Natural killer cell (primary cell): ENCODE measurements at regions not wholly inside any gene's neighbourhood (a gene's known extent, or its start where the extent isn't known, plus 50 kb on each side); places are given as distances from the start of the nearest gene placed in this dataset.

Experiments
- ATAC-seq, 3 donors: fragments of 150-1000 bp in 2 of 3; fragments of 200-7000 bp in 1 of 3; cut with Tn5 transposase; 1 replicate in 1 of 3; 2 replicates in 2 of 3; pipeline ENCODE4 v1.10.0; 2021; ENCODE audit warnings: mild to moderate bottlenecking in 2 of 3, moderate library complexity in 2 of 3
- DNase-seq, 2 donors: peaks; one replicate each; pipeline versions ENCODE4 v3.0.0 to v3.0.0-alpha.2; 2013 to 2021; ENCODE audit warnings: mixed read lengths in 1 of 2
- H3K27ac ChIP-seq: one replicate; pipeline ENCODE4 v1.5.1; 2013; ENCODE audit warnings: mild to moderate bottlenecking, low read length
- H3K27me3 ChIP-seq: one replicate; pipeline ENCODE4 v1.6.1; 2013; ENCODE audit warnings: low read length; ENCODE audit not compliant: control insufficient read depth, insufficient read depth
- H3K36me3 ChIP-seq: one replicate; pipeline ENCODE4 v1.6.1; 2013; ENCODE audit warnings: low read length; ENCODE audit not compliant: control insufficient read depth, insufficient read depth
- H3K4me1 ChIP-seq: one replicate; pipeline ENCODE4 v1.6.1; 2013; ENCODE audit warnings: low read length; ENCODE audit not compliant: control insufficient read depth, insufficient read depth
- H3K4me3 ChIP-seq: one replicate; pipeline ENCODE4 v1.5.1; 2013; ENCODE audit warnings: low read length
- H3K9me3 ChIP-seq: one replicate; pipeline ENCODE4 v1.6.1; 2013; ENCODE audit warnings: low read length; ENCODE audit not compliant: control insufficient read depth, insufficient read depth
- H3K27ac Mint-ChIP-seq, 2 donors: one replicate each; pipeline ENCODE4 v1.8.0; 2022; ENCODE audit warnings: mild to moderate bottlenecking in 2 of 2, mixed read lengths in 2 of 2, moderate library complexity in 1 of 2
- H3K27me3 Mint-ChIP-seq, 2 donors: one replicate each; pipeline ENCODE4 v1.8.0; 2022; ENCODE audit warnings: low read depth in 2 of 2, mixed read lengths in 2 of 2
- H3K36me3 Mint-ChIP-seq: one replicate; pipeline ENCODE4 v1.8.0; 2022; ENCODE audit warnings: mixed read lengths
- H3K4me1 Mint-ChIP-seq, 2 donors: one replicate each; pipeline ENCODE4 v1.8.0; 2022; ENCODE audit warnings: mixed read lengths in 2 of 2
- H3K4me3 Mint-ChIP-seq: one replicate; pipeline ENCODE4 v1.8.0; 2022; ENCODE audit warnings: mild to moderate bottlenecking, moderate library complexity, mixed read lengths
- H3K9me3 Mint-ChIP-seq, 2 donors: one replicate each; pipeline ENCODE4 v1.8.0; 2022; ENCODE audit warnings: mixed read lengths in 2 of 2
- WGBS: methylation state at CpG from one replicate; pipeline ENCODE4 v1.1.7; 2013; ENCODE audit warnings: missing lambda C conversion rate; ENCODE audit not compliant: insufficient coverage; 5-methylcytosine and 5-hydroxymethylcytosine counted together
- intact Hi-C: fragments of 100-400 bp; cut with micrococcal nuclease; formaldehyde crosslinking; loops from one replicate; pipeline ENCODE4 v1.14.2; 2022
- TF ChIP-seq, protein P1 (sequence below): fragments of 200-600 bp; IDR thresholded peaks from one replicate; pipeline ENCODE4 v1.8.0; 2022; ENCODE audit warnings: antibody characterized with exemption

DNA sequence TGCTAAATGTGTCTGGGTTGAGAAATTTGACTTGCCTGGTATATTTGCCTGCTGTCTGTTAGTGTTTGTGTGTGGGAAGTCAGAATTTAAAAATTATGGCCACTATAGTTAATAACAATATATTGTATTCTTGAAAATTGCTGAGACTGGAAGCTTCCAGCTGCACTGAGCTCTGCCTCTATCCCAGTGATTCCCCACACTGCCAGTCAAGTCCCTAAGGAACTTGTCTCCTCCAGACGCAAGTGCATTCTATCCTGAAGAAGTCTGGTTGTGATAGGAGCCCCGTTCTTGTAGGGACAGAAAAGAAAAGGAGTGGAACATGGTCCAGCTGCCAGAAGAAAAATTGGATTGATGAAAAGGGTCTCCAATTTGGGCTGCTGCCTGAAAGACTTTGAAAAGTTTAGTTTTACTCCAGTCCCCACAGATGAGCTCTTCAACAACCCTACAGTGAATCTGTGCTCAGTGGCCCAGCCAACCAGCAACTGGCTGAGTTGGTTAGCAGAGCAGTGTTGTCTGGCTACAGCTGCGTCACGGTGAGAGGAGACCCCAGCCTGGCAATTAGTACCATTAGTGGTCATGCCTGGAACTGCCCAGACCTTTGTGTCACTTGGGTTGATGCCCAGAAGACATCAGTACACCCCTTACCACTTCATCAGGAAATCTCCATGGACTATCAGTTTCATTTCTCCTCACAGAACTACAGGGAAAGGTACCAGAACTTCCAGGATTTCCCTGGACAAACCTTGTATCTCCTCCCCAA is 183.1 kb upstream of the MCHR2 start:
- no peak for ATAC-seq
- no peak overlapping the region for H3K27ac ChIP-seq
- intact Hi-C loops: no loop called here
- TF ChIP-seq, protein P1, sequence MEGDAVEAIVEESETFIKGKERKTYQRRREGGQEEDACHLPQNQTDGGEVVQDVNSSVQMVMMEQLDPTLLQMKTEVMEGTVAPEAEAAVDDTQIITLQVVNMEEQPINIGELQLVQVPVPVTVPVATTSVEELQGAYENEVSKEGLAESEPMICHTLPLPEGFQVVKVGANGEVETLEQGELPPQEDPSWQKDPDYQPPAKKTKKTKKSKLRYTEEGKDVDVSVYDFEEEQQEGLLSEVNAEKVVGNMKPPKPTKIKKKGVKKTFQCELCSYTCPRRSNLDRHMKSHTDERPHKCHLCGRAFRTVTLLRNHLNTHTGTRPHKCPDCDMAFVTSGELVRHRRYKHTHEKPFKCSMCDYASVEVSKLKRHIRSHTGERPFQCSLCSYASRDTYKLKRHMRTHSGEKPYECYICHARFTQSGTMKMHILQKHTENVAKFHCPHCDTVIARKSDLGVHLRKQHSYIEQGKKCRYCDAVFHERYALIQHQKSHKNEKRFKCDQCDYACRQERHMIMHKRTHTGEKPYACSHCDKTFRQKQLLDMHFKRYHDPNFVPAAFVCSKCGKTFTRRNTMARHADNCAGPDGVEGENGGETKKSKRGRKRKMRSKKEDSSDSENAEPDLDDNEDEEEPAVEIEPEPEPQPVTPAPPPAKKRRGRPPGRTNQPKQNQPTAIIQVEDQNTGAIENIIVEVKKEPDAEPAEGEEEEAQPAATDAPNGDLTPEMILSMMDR: no peak
- H3K4me1 ChIP-seq: no peaks in the 10 kb centered on the region
- Mint-ChIP-seq H3K27ac (no peak overlapping the region), H3K27me3 (no peaks in the 10 kb centered on the region), H3K36me3 (no peaks in the 10 kb centered on the region), H3K4me1 (no peaks in the 10 kb centered on the region), H3K4me3 (no peak overlapping the region), H3K9me3 (peaks cover 0 to 5% of the 10 kb centered on the region in 2 donors)
- 80% methylated on average over 4 of the region's 4 CpGs for WGBS
- no peaks in the 10 kb centered on the region for H3K36me3 ChIP-seq
- no peaks in the 10 kb centered on the region for H3K27me3 ChIP-seq
- no peak for DNase-seq
- H3K9me3 ChIP-seq: no peaks in the 10 kb centered on the region
- no peak overlapping the region for H3K4me3 ChIP-seq

GRCh38 chr6:100176311-100176950 is 182.4 kb upstream of the MCHR2 start:
- ATAC-seq: no peak
- no peaks in the 10 kb centered on the region for H3K36me3 ChIP-seq

DNA sequence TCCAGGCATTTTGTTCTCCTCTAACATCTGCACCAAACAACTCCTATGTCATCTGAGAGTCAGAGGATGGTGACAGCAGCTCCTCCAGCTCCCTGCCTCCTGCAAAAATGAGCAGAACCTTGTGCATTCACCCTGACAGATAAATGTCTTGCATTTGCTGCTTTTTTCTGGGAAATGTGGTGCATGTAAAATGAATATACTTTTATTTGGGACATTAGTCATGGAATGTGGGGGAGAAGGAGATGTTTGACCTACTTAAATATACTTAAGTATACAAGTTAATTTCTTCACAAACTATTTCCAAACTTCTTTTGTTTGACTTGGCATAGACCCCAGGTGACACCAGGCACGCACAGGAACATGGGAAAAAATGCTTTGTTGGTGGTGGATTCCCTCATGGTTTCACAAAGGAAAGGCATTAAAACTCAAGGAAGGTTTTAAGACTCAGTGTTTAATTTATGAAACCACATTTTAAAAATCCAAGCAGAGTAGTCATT is 181.8 kb upstream of the MCHR2 start:
- no peak for ATAC-seq
- Mint-ChIP-seq H3K27ac (no peak overlapping the region), H3K4me1 (no peaks in the 10 kb centered on the region), H3K9me3 (peaks cover 0 to 5% of the 10 kb centered on the region in 2 donors), H3K4me3 (no peak overlapping the region), H3K27me3 (no peaks in the 10 kb centered on the region), H3K36me3 (no peaks in the 10 kb centered on the region)
- Histone ChIP-seq H3K9me3 (no peaks in the 10 kb centered on the region), H3K4me3 (no peak overlapping the region), H3K36me3 (no peaks in the 10 kb centered on the region), H3K27me3 (no peaks in the 10 kb centered on the region), H3K27ac (no peak overlapping the region), H3K4me1 (no peaks in the 10 kb centered on the region)
- 60% methylated on average over 1 of the region's 1 CpG for WGBS
- DNase-seq: no peak
- intact Hi-C loops: no loop called here
- TF ChIP-seq, protein P1: no peak

More at GRCh38 chr6:100176311-100176950, 182.4 kb upstream of the MCHR2 start:
- intact Hi-C loops: no loop called here
- TF ChIP-seq, protein P1: no peak
- Mint-ChIP-seq H3K4me3 (no peak overlapping the region), H3K4me1 (no peaks in the 10 kb centered on the region), H3K9me3 (peaks cover 0 to 5% of the 10 kb centered on the region in 2 donors), H3K27me3 (no peaks in the 10 kb centered on the region), H3K36me3 (no peaks in the 10 kb centered on the region), H3K27ac (no peak overlapping the region)
- Histone ChIP-seq H3K27me3 (no peaks in the 10 kb centered on the region), H3K4me3 (no peak overlapping the region), H3K27ac (no peak overlapping the region), H3K9me3 (no peaks in the 10 kb centered on the region), H3K4me1 (no peaks in the 10 kb centered on the region)
- no peak for DNase-seq
- WGBS: 50% methylated on average over 6 of the region's 6 CpGs
